Duodenal mucosa (tissue), 2 donors: ENCODE measurements at regions not wholly inside any gene's neighbourhood (a gene's known extent, or its start where the extent isn't known, plus 50 kb on each side); places are given as distances from the start of the nearest gene placed in this dataset.

Source experiments
- H3K27ac ChIP-seq: one replicate; pipeline ENCODE4 v1.7.0; 2013; ENCODE audit warnings: low read depth, low read length
- H3K27me3 ChIP-seq, 2 donors: one replicate each; pipeline ENCODE4 v1.7.0; 2013; ENCODE audit warnings: low read length in 2 of 2, control low read depth in 1 of 2; ENCODE audit not compliant: insufficient read depth in 2 of 2, control insufficient read depth in 1 of 2
- H3K36me3 ChIP-seq, 2 donors: one replicate each; pipeline ENCODE4 v1.7.0; 2013; ENCODE audit warnings: low read length in 2 of 2, control low read depth in 1 of 2; ENCODE audit not compliant: insufficient read depth in 2 of 2, control insufficient read depth in 1 of 2
- H3K4me1 ChIP-seq, 2 donors: one replicate each; pipeline ENCODE4 v1.7.0; 2013; ENCODE audit warnings: low read length in 2 of 2, control low read depth in 1 of 2; ENCODE audit not compliant: insufficient read depth in 2 of 2, control insufficient read depth in 1 of 2
- H3K4me3 ChIP-seq, 2 donors: one replicate each; pipeline ENCODE4 v1.7.0; 2013; ENCODE audit warnings: low read length in 2 of 2, low read depth in 1 of 2
- H3K9ac ChIP-seq, 2 donors: one replicate each; pipeline ENCODE4 v1.7.0; 2013; ENCODE audit warnings: low read length in 2 of 2, low read depth in 1 of 2
- H3K9me3 ChIP-seq, 2 donors: one replicate each; pipeline ENCODE4 v1.7.0; 2013; ENCODE audit warnings: low read length in 2 of 2, control low read depth in 1 of 2; ENCODE audit not compliant: control insufficient read depth in 1 of 2

DNA sequence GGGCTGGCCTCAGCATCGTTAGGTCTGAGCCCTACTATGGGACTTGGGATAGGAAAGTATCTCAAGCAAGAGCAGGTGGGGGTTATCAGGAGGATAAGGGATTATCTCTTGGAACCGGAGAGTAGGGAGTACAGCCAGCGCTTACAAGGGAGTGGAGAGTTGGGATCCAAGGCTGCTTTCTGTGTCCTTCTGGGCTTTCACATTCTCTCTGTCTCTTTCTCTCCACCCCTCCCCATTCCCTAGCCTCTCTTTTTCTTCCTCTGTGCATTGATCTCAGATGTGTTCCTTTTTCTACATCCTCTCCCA lies 170.2 kb downstream of the BUD13 start:
- H3K27me3 ChIP-seq, result no peaks in the 10 kb centered on the region
- H3K9me3 ChIP-seq, result no peaks in the 10 kb centered on the region
- H3K36me3 ChIP-seq, result no peaks in the 10 kb centered on the region
- H3K4me3 ChIP-seq, result no peak overlapping the region
- H3K9ac ChIP-seq, result no peak overlapping the region
- H3K4me1 ChIP-seq, result no peaks in the 10 kb centered on the region
- H3K27ac ChIP-seq, result no peak overlapping the region

DNA sequence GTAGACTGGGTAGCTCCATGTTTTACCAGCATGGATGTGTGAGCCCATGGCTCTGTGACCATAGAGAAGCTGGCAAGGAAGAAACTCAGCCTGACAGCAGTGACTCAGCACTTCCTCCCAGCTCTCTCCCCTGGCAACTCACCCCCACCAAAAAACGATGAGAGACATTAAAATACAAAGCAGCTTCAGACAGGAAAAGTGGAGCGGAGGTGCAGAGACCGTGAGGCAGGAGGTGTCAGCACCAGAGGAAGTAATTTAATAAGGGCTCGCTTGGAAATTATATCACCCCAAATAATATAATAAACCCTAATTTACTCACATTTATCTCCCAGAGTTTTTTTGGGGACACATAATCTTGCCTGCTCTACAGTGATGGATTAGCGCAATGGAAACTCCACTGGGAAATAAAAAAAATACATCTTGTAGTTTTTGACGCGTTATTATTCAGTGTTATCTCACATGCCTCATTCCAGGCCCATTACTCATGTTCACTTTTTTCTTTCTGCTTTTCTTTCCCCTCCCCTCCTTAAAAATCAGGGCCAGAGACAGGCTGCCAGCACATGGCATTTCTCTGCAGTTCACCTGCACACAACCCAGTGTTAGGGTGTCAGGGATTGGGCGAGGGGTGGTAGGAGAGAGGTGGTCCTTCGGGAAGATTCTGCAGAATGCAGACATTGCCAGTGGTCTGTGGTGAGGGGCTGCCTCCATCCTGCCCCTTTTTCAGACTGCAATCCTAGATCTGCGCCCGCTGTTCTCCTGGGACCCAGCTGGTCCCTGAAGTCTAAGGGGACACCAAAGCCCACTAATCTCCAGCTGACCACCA lies 170.8 kb downstream of the BUD13 start:
- Histone ChIP-seq H3K9ac (no peak overlapping the region), H3K27ac (no peak overlapping the region)

DNA sequence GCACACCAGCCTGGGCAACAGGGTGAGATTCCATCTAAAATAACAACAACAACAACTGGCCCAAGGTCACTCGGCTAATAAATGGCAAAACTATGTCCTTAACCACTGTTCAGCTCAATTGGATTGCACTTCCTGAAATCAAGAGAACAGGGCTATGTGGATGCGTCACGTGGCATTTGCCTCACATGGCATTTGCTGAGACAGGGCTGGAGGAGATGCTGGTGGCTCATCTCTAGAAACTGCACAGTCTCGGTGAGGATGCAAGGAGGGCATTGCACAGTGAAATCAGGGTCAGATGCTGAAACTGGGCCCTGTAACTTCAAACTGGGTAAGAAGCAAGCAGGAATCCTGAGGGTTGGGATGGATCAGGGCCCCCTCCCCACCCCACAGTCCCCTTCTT lies 171.9 kb downstream of the BUD13 start:
- Histone ChIP-seq H3K27me3 (no peaks in the 10 kb centered on the region), H3K4me3 (no peak overlapping the region), H3K4me1 (no peaks in the 10 kb centered on the region), H3K9me3 (no peaks in the 10 kb centered on the region), H3K36me3 (no peaks in the 10 kb centered on the region), H3K9ac (no peak overlapping the region), H3K27ac (no peak overlapping the region)

More for the DNA sequence above, 170.8 kb downstream of the BUD13 start:
- H3K4me1 ChIP-seq, result no peaks in the 10 kb centered on the region
- no peaks in the 10 kb centered on the region for H3K36me3 ChIP-seq
- no peaks in the 10 kb centered on the region for H3K27me3 ChIP-seq
- H3K4me3 ChIP-seq, result no peak overlapping the region
- H3K9me3 ChIP-seq, result no peaks in the 10 kb centered on the region

GRCh38 chr11:116598556-116598955 lies 174.2 kb downstream of the BUD13 start:
- H3K4me3 ChIP-seq, result no peak overlapping the region
- peaks cover 5% of the 10 kb centered on the region in 2 donors for H3K27me3 ChIP-seq
- H3K9ac ChIP-seq, result no peak overlapping the region
- H3K36me3 ChIP-seq, result no peaks in the 10 kb centered on the region
- no peak overlapping the region for H3K27ac ChIP-seq
- no peaks in the 10 kb centered on the region for H3K4me1 ChIP-seq
- H3K9me3 ChIP-seq, result no peaks in the 10 kb centered on the region

- no peak overlapping the region for H3K27ac ChIP-seq
- H3K9me3 ChIP-seq, result no peaks in the 10 kb centered on the region
- H3K4me1 ChIP-seq, result no peaks in the 10 kb centered on the region
- H3K4me3 ChIP-seq, result no peak overlapping the region
- peaks cover 5% of the 10 kb centered on the region in 2 donors for H3K27me3 ChIP-seq
- H3K36me3 ChIP-seq, result no peaks in the 10 kb centered on the region
- no peak overlapping the region for H3K9ac ChIP-seq
These were observed 174.8 kb downstream of the BUD13 start for GRCh38 chr11:116598036-116598435.

GRCh38 chr11:116596346-116597260 lies 176.2 kb downstream of the BUD13 start:
- H3K27ac ChIP-seq, result no peak overlapping the region
- H3K4me3 ChIP-seq, result no peak overlapping the region
- no peaks in the 10 kb centered on the region for H3K9me3 ChIP-seq
- H3K4me1 ChIP-seq, result no peaks in the 10 kb centered on the region
- no peak overlapping the region for H3K9ac ChIP-seq
- H3K36me3 ChIP-seq, result no peaks in the 10 kb centered on the region
- peaks cover 5% of the 10 kb centered on the region in 2 donors for H3K27me3 ChIP-seq

DNA sequence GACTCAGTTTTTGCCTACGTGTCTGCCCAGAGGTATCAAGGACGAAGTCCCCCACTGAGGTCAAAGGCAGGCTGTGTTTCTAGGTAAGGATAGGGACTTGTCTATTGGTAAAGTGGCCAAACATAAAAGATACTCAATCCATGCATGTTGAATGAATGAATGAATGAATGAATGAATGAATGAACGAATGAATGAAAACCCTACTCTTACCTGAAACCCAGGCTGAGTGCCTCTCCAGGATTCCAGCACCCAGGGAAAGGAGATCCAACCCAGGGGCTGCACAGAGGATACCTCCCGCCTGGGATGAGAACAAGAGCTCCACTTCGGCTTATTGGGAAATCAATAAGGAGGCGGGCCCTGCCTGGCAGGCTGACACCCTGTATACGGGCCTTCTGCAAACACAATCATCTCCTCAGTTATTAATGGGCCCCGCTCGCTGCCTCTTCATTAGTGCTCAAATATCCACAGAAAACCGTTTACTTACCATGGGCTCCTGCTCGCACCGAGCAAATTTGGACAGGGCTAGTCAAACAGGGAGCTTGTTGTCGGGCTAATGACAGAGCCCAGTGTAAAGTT lies 177.4 kb downstream of the BUD13 start:
- Histone ChIP-seq H3K9ac (no peak overlapping the region), H3K27ac (no peak overlapping the region), H3K4me1 (no peaks in the 10 kb centered on the region), H3K4me3 (no peak overlapping the region), H3K9me3 (no peaks in the 10 kb centered on the region), H3K36me3 (no peaks in the 10 kb centered on the region), H3K27me3 (peaks cover 5% of the 10 kb centered on the region in 2 donors)

GRCh38 chr11:116590844-116591570 lies 181.8 kb downstream of the BUD13 start:
- H3K27ac ChIP-seq, result no peak overlapping the region
- no peak overlapping the region for H3K9ac ChIP-seq
- peaks cover 5% of the 10 kb centered on the region in 2 donors for H3K27me3 ChIP-seq
- no peak overlapping the region for H3K4me3 ChIP-seq
- no peaks in the 10 kb centered on the region for H3K9me3 ChIP-seq
- H3K36me3 ChIP-seq, result no peaks in the 10 kb centered on the region
- H3K4me1 ChIP-seq, result no peaks in the 10 kb centered on the region

DNA sequence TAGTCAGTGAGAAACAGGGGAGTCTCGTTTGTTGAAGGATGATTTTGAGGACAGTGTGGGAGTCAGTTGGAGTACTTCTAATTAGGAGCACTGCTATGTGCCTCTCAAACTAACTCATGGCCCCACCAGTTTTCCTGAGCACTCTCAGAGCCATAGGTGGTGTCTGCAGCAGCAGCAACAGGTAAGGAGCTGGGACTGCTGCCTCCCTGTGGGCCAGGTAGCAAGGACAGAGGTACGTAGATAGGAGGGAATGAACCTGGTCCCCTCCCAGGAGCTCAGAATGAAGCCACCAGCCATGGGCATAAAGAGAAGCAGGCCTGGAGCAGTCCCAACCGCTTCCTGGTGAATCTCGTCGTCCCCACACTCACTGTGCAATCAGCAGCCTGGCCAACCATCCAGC lies 183.4 kb downstream of the BUD13 start:
- Histone ChIP-seq H3K9me3 (no peaks in the 10 kb centered on the region), H3K9ac (no peak overlapping the region), H3K4me1 (no peaks in the 10 kb centered on the region), H3K4me3 (no peak overlapping the region), H3K36me3 (no peaks in the 10 kb centered on the region), H3K27me3 (peaks cover 0 to 4% of the 10 kb centered on the region in 2 donors), H3K27ac (no peak overlapping the region)
